ENCODE measurements at regions not wholly inside any gene's neighbourhood (a gene's known extent, or its start where the extent isn't known, plus 50 kb on each side); places are given as distances from the start of the nearest gene placed in this dataset.

GRCh38 chr20:7497985-7498384, 442.3 kb downstream of the HAO1 start:
- no peak for ATAC-seq
- intact Hi-C loops (cut with DNase I): no loop called here
- DNase-seq (ENCODE audit: missing footprints): no peak

GRCh38 chr20:7499201-7499600, 441.1 kb downstream of the HAO1 start:
- intact Hi-C loops (cut with DNase I): no loop called here
- DNase-seq (ENCODE audit: missing footprints) (no peak), ATAC-seq (no peak)

- intact Hi-C loops (cut with DNase I): no loop called here
- no peak for ATAC-seq
- DNase-seq (ENCODE audit: missing footprints): no peak
Measured at GRCh38 chr20:7500231-7500663, 440.0 kb downstream of the HAO1 start.

GRCh38 chr20:7503501-7503900, 436.8 kb downstream of the HAO1 start:
- no peak for DNase-seq (ENCODE audit: missing footprints)
- intact Hi-C loops (cut with DNase I): no loop called here
- ATAC-seq: no peak

DNA sequence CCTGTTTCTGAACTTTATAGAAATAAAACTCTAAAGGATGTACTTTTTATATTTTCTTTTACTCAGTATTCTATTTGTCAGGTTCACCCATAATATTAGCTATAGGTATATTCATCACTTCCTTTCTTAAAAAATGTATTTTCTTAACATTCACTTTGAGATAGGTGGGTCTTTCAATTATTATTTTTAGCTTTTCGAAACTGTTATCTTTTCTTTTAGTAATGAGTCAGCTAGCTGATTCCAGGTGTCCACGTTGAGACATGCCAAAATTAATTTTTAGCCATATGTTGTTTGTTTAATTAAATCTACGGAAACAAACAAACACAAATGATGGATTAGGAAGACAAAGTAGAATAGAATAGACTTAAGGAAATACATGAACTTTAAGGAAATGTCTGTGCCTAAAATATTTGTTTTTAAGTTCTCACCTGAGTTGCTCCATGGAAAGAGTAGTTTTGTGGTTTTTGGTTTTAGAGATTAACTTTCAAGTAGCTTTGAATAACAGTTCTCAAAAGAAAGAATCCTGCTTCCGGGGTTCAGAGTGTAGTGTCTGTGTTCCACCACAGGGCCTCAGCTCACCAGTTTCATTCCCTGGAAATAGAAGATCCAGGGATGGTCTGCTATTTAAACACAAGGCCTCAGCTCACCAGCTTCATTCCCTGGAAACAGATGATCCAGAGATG, 435.0 kb downstream of the HAO1 start:
- intact Hi-C loops (cut with DNase I): no loop called here
- ATAC-seq: no peak
- DNase-seq (ENCODE audit: missing footprints): no peak

GRCh38 chr20:7505835-7506221, 434.4 kb downstream of the HAO1 start:
- DNase-seq (ENCODE audit: missing footprints): no peak
- intact Hi-C loops (cut with DNase I): no loop called here
- ATAC-seq: no peak

DNA sequence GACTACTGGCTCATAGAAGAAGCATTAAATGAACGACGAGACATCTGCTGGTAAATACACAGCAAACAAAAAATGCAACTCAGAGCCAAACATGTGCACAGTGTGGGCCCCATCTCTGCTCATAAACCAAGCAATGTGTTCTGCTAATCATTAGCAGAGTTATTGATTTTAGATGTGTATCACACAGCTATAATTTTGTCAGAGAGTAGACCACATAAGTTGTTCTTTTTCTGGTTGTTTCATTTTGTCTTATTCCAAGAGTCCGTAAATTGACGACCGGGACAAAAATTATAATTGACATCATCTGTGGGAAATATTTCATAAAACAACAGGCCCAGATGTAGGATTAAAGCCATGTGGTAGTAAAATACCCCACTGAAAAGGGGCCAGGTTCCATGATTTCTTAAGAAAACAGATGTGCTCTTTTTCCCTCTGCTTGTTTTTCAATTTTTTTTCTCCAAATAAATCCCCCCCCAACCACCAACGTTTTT, 423.6 kb downstream of the HAO1 start:
- ATAC-seq: no peak
- DNase-seq (ENCODE audit: missing footprints): no peak
- intact Hi-C loops (cut with DNase I): no loop called here

DNA sequence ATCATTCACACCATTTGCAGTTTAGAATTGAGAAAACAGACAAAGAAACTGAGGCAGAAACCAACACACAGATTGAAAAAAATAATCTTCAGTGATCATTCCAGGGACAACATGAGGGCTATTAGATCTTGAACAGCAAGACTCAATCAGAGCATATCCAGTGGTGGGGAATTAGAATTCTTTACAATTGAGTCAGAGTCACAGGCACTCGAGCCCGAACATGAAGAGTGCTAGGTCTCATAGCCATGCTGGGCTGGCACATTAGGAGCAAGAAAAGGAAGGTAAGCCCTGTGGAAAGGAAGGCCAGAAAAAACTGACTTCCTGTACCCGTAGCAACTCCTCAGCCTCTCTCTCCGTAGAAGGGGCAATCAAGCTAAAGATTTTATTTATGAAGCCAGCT, 419.9 kb downstream of the HAO1 start:
- intact Hi-C loops (cut with DNase I): no loop called here
- no peak for DNase-seq (ENCODE audit: missing footprints)
- no peak for ATAC-seq

GRCh38 chr20:7523288-7523687, 417.0 kb downstream of the HAO1 start:
- DNase-seq (ENCODE audit: missing footprints): no peak
- ATAC-seq: no peak
- intact Hi-C loops (cut with DNase I): no loop called here

GRCh38 chr20:7540018-7540417, 400.2 kb downstream of the HAO1 start:
- DNase-seq (ENCODE audit: missing footprints): no peak
- ATAC-seq: no peak
- intact Hi-C loops (cut with DNase I): no loop called here

GRCh38 chr20:7540923-7541322, 399.3 kb downstream of the HAO1 start:
- DNase-seq (ENCODE audit: missing footprints) (no peak), ATAC-seq (no peak)
- intact Hi-C loops (cut with DNase I): no loop called here

DNA sequence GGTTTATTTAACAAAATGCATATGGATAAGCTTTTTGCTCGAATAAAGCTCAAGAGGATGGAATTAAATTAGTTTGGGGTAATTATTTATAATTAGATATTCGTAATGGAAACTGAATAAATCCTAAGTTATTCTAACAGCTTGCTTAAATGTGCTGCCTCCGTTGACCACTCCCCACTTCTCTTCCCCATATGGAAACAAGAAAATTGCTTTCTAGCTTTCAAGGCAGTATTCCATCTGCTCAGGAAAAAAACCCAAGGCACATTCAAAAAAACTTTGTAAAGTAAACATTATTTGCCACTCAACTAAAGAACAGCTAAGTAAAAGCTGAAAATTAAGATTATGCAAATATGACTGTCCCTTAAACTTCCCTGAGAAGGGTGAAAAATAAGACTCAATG, 369.2 kb downstream of the HAO1 start:
- no peak for ATAC-seq
- intact Hi-C loops (cut with DNase I): no loop called here
- DNase-seq (ENCODE audit: missing footprints): no peak

- ATAC-seq (no peak), DNase-seq (ENCODE audit: missing footprints) (no peak)
- intact Hi-C loops (cut with DNase I): no loop called here
Measured at GRCh38 chr20:7571521-7572055, 368.7 kb downstream of the HAO1 start.

- intact Hi-C loops (cut with DNase I): no loop called here
- no peak for ATAC-seq
- no peak for DNase-seq (ENCODE audit: missing footprints)
Measured at GRCh38 chr20:7579888-7580287, 360.4 kb downstream of the HAO1 start.

GRCh38 chr20:7585126-7585679, 355.1 kb downstream of the HAO1 start:
- intact Hi-C loops (cut with DNase I): no loop called here
- no peak for DNase-seq (ENCODE audit: missing footprints)
- no peak for ATAC-seq

- intact Hi-C loops (cut with DNase I): no loop called here
- DNase-seq (ENCODE audit: missing footprints): no peak
- ATAC-seq: no peak
Measured at GRCh38 chr20:7586481-7586880, 353.8 kb downstream of the HAO1 start.

DNA sequence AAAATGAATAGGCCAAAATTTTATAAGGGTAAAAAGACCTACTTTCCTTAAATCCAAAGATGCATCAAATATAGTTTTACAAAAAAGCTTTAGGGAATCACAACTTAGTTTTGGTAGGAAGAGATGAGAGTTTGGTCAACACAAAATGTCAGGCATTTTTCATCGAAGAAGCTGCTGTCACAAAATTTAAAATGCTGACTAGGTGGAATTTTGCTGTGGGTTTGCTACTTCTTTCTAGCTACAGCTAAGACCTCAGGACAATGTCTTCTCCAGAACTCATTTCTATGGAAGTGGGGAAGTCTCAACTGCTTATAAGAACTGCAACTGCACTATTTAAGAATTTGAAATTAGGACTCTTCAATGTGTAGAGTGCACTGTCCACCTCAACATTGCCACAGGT, 351.1 kb downstream of the HAO1 start:
- no peak for DNase-seq (ENCODE audit: missing footprints)
- ATAC-seq: no peak
- intact Hi-C loops (cut with DNase I): no loop called here

DNA sequence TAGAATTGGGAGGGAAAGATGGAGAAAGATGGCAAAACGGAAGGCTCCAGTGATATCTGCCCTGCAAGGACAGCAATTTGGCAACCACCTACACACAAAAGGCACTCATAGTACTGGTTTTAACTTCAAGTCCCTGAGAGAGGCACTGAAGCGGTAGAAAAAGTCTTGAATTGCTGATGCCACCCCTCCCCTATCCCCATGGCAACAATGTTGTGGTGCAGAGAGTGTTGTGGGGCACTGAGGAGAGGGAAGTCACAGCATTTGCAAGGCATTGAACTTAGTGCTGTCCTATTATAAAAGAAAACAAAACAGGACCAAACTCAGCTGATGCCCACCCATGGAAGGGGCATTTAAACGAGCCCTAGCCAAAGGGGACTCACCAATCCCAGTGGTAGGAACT, 343.7 kb downstream of the HAO1 start:
- intact Hi-C loops (cut with DNase I): no loop called here
- no peak for DNase-seq (ENCODE audit: missing footprints)
- no peak for ATAC-seq

- intact Hi-C loops (cut with DNase I): no loop called here
- no peak for ATAC-seq
Measured at GRCh38 chr20:7601431-7601830, 338.8 kb downstream of the HAO1 start.

GRCh38 chr20:7606941-7607340, 333.3 kb downstream of the HAO1 start:
- no peak for DNase-seq (ENCODE audit: missing footprints)
- intact Hi-C loops (cut with DNase I): no loop called here
- ATAC-seq: no peak

More at GRCh38 chr20:7601431-7601830, 338.8 kb downstream of the HAO1 start:
- DNase-seq (ENCODE audit: missing footprints): no peak

- intact Hi-C loops (cut with DNase I): no loop called here
- DNase-seq (ENCODE audit: missing footprints) (no peak), ATAC-seq (no peak)
Measured at GRCh38 chr20:7608250-7608649, 332.0 kb downstream of the HAO1 start.
